Coronary artery (tissue), 2 donors: ENCODE measurements at regions not wholly inside any gene's neighbourhood (a gene's known extent, or its start where the extent isn't known, plus 50 kb on each side); places are given as distances from the start of the nearest gene placed in this dataset.
"Not testable (repeated sequence)": the region's sequence is repeated elsewhere in the genome, so short reads cannot be mapped to it uniquely, and the experiment has no call there.

Experiments used
- DNase-seq: peaks from one replicate; pipeline ENCODE4 v3.0.0-alpha.2; 2017; ENCODE audit warnings: low spot score
- H3K27ac ChIP-seq, 2 donors: fragments of 200-600 bp; sonication (generic); one replicate each; pipeline ENCODE4 v1.5.1; 2016 to 2019
- H3K4me3 ChIP-seq: fragments of 200-600 bp; sonication (generic); 2 replicates; pipeline ENCODE4 v1.5.1; 2016; ENCODE audit warnings: mild to moderate bottlenecking, moderate library complexity

GRCh38 chr12:10453-10852 lies 56.1 kb upstream of the IQSEC3 start:
- not testable (repeated sequence) for H3K27ac ChIP-seq, DNase-seq, H3K4me3 ChIP-seq

DNA sequence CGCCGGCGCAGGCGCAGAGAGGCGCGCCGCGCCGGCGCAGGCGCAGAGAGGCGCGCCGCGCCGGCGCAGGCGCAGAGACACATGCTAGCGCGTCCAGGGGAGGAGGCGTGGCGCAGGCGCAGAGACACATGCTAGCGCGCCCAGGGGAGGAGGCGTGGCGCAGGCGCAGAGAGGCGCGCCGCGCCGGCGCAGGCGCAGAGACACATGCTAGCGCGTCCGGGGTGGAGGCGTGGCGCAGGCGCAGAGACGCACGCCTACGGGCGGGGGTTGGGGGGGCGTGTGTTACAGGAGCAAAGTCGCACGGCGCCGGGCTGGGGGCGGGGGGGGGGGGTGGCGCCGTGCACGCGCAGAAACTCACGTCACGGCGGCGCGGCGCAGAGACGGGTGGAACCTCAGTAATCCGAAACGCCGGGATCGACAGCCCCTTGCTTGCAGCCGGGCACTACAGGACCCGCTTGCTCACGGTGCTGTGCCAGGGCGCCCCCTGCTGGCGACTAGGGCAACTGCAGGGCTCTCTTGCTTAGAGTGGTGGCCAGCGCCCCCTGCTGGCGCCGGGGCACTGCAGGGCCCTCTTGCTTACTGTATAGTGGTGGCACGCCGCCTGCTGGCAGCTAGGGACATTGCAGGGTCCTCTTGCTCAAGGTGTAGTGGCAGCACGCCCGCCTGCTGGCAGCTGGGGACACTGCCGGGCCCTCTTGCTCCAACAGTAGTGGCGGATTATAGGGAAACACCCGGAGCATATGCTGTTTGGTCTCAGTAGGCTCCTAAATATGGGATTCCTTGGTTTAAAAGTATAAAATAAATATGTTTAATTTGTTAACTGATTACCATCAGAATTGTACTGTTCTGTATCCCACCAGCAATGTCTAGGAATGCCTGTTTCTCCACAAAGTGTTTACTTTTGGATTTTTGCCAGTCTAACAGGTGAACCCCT lies 55.4 kb upstream of the IQSEC3 start:
- H3K27ac ChIP-seq, DNase-seq, H3K4me3 ChIP-seq: not testable (repeated sequence)

DNA sequence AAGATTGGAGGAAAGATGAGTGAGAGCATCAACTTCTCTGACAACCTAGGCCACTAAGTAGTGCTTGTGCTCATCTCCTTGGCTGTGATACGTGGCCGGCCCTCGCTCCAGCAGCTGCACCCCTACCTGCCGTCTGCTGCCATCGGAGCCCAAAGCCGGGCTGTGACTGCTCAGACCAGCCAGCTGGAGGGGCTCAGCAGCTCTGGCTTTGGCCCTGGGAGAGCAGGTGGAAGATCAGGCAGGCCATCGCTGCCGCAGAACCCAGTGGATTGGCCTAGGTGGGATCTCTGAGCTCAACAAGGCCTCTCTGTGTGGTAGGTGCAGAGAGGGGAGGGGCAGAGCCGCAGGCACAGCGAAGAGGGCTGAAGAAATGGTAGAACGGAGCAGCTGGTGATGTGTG lies 54.3 kb upstream of the IQSEC3 start:
- not testable (repeated sequence) for H3K27ac ChIP-seq, H3K4me3 ChIP-seq
- DNase-seq = peak; percentile 75

- DNase-seq = peak; percentile 75
- H3K4me3 ChIP-seq, H3K27ac ChIP-seq: not testable (repeated sequence)
Observed at GRCh38 chr12:12725-13640, 53.6 kb upstream of the IQSEC3 start.

- not testable (repeated sequence) for H3K4me3 ChIP-seq, DNase-seq, H3K27ac ChIP-seq
Observed at GRCh38 chr12:13841-14240, 52.7 kb upstream of the IQSEC3 start.

DNA sequence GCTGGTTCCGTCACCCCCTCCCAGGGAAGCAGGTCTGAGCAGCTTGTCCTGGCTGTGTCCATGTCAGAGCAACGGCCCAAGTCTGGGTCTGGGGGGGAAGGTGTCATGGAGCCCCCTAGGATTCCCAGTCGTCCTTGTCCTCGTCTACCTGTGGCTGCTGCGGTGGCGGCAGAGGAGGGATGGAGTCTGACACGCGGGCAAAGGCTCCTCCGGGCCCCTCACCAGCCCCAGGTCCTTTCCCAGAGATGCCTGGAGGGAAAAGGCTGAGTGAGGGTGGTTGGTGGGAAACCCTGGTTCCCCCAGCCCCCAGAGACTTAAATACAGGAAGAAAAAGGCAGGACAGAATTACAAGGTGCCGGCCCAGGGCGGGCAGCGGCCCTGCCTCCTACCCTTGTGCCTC lies 51.9 kb upstream of the IQSEC3 start:
- not testable (repeated sequence) for DNase-seq, H3K27ac ChIP-seq, H3K4me3 ChIP-seq

DNA sequence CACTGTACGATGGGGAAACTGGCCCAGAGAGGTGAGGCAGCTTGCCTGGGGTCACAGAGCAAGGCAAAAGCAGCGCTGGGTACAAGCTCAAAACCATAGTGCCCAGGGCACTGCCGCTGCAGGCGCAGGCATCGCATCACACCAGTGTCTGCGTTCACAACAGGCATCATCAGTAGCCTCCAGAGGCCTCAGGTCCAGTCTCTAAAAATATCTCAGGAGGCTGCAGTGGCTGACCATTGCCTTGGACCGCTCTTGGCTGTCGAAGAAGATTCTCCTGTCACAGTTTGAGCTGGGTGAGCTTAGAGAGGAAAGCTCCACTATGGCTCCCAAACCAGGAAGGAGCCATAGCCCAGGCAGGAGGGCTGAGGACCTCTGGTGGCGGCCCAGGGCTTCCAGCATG lies 51.2 kb upstream of the IQSEC3 start:
- not testable (repeated sequence) for H3K4me3 ChIP-seq, H3K27ac ChIP-seq, DNase-seq

DNA sequence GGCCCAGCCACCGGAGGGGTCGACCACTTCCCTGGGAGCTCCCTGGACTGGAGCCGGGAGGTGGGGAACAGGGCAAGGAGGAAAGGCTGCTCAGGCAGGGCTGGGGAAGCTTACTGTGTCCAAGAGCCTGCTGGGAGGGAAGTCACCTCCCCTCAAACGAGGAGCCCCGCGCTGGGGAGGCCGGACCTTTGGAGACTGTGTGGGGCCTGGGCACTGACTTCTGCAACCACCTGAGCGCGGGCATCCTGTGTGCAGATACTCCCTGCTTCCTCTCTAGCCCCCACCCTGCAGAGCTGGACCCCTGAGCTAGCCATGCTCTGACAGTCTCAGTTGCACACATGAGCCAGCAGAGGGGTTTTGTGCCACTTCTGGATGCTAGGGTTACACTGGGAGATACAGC lies 50.5 kb upstream of the IQSEC3 start:
- not testable (repeated sequence) for H3K4me3 ChIP-seq, H3K27ac ChIP-seq, DNase-seq

GRCh38 chr12:16541-16940 lies 50.0 kb upstream of the IQSEC3 start:
- H3K4me3 ChIP-seq, H3K27ac ChIP-seq, DNase-seq: not testable (repeated sequence)
